ENCODE measurements at regions not wholly inside any gene's neighbourhood (a gene's known extent, or its start where the extent isn't known, plus 50 kb on each side); places are given as distances from the start of the nearest gene placed in this dataset.

DNA sequence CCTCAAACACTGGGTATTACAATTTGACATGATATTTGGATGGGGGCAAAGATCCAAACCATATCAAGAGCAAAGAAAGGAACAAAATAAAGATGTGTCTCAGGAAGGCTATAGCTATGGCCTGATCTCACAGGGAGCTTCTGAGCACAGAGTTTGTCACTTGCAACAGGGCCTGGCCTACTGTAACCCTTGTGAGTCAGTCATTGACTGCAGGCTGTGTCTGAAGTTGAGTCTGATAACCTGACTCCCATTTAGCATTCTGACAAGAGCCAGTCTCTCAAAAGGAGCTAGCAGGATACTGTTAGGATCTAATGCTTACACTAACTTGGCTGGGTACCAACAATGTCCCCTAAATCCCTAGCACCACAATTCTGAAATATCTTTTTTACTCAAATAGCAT lies 612.5 kb upstream of the TECRL start:
- no peak overlapping the region for H3K4me3 ChIP-seq (replicated peaks in 1 of 3; ENCODE audit: low read depth in 2 of 3, low read length in 3 of 3)
- Mint-ChIP-seq H3K4me1 (peaks cover 2% of the 10 kb centered on the region), H3K27ac (no peak overlapping the region), H3K4me3 (no peak overlapping the region), H3K36me3 (no peaks in the 10 kb centered on the region), H3K27me3 (ENCODE audit: low read depth in 3 of 3) (no peaks in the 10 kb centered on the region), H3K9me3 (peaks cover 0 to 3% (median 0%) of the 10 kb centered on the region in 7 donors)
- TF ChIP-seq, protein P1, sequence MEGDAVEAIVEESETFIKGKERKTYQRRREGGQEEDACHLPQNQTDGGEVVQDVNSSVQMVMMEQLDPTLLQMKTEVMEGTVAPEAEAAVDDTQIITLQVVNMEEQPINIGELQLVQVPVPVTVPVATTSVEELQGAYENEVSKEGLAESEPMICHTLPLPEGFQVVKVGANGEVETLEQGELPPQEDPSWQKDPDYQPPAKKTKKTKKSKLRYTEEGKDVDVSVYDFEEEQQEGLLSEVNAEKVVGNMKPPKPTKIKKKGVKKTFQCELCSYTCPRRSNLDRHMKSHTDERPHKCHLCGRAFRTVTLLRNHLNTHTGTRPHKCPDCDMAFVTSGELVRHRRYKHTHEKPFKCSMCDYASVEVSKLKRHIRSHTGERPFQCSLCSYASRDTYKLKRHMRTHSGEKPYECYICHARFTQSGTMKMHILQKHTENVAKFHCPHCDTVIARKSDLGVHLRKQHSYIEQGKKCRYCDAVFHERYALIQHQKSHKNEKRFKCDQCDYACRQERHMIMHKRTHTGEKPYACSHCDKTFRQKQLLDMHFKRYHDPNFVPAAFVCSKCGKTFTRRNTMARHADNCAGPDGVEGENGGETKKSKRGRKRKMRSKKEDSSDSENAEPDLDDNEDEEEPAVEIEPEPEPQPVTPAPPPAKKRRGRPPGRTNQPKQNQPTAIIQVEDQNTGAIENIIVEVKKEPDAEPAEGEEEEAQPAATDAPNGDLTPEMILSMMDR (IDR thresholded peaks at IDR 0.05) = no peak
- H2AFZ ChIP-seq (ENCODE audit: insufficient read depth, low read depth, low read length, poor library complexity, severe bottlenecking) = no peak overlapping the region
- H3K9me3 ChIP-seq (replicated peaks in 1 of 2; ENCODE audit: control insufficient read depth in 1 of 2, insufficient read depth in 1 of 2, low read length in 2 of 2) = no peaks in the 10 kb centered on the region
- H3K27ac ChIP-seq (ENCODE audit: low read depth in 1 of 2, low read length in 2 of 2) = no peak overlapping the region
- no peaks in the 10 kb centered on the region for H4K20me1 ChIP-seq (ENCODE audit: insufficient read depth, low read length)
- no peak overlapping the region for H3K9ac ChIP-seq (ENCODE audit: insufficient read depth, low read length, poor library complexity, severe bottlenecking)
- intact Hi-C loops (cut with micrococcal nuclease) = no loop called here
- H3K4me2 ChIP-seq (replicated peaks; ENCODE audit: extremely low read depth, low read length, poor library complexity, severe bottlenecking) = no peak overlapping the region
- no peak for DNase-seq
- no peaks in the 10 kb centered on the region for H3K36me3 ChIP-seq (replicated peaks in 1 of 2; ENCODE audit: control insufficient read depth in 1 of 2, insufficient read depth in 2 of 2, low read length in 2 of 2)
- H3K27me3 ChIP-seq (ENCODE audit: control insufficient read depth in 2 of 2, insufficient read depth in 2 of 2, low read length in 2 of 2) = no peaks in the 10 kb centered on the region
- peaks cover 0 to 4% of the 10 kb centered on the region in 2 donors for H3K4me1 ChIP-seq (ENCODE audit: control insufficient read depth in 1 of 2, insufficient read depth in 2 of 2, low read length in 2 of 2)
- H3K79me2 ChIP-seq (ENCODE audit: insufficient read depth, low read length) = no peaks in the 10 kb centered on the region

DNA sequence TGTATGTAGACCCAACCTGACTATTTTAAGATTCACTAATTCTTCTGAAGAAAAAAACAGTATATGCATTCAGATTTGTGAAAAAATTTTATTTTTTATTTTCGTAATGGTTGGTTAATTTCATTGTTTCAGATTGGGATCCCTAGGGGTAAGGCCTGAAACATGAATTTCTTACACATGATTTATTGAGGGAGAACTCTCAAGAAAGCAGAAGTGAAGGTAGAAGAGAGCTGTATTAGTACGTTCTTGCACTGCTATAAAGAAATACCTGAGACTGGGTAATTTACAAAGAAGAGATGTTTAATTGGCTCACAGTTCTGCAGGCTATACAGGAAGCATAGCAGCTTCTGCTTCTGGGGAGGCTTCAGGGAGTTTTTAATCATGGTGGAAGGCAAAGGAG lies 611.9 kb upstream of the TECRL start:
- Mint-ChIP-seq H3K9me3 (peaks cover 0 to 3% (median 0%) of the 10 kb centered on the region in 7 donors), H3K36me3 (no peaks in the 10 kb centered on the region), H3K27ac (no peak overlapping the region), H3K4me1 (peaks cover 2% of the 10 kb centered on the region), H3K27me3 (ENCODE audit: low read depth in 3 of 3) (no peaks in the 10 kb centered on the region), H3K4me3 (no peak overlapping the region)
- H3K79me2 ChIP-seq (ENCODE audit: insufficient read depth, low read length) = no peaks in the 10 kb centered on the region
- TF ChIP-seq, protein P1 (IDR thresholded peaks at IDR 0.05) = no peak
- H2AFZ ChIP-seq (ENCODE audit: insufficient read depth, low read depth, low read length, poor library complexity, severe bottlenecking) = no peak overlapping the region
- no peak overlapping the region for H3K4me2 ChIP-seq (replicated peaks; ENCODE audit: extremely low read depth, low read length, poor library complexity, severe bottlenecking)
- peaks cover 0 to 4% of the 10 kb centered on the region in 2 donors for H3K4me1 ChIP-seq (ENCODE audit: control insufficient read depth in 1 of 2, insufficient read depth in 2 of 2, low read length in 2 of 2)
- intact Hi-C loops (cut with micrococcal nuclease) = no loop called here
- no peaks in the 10 kb centered on the region for H3K9me3 ChIP-seq (replicated peaks in 1 of 2; ENCODE audit: control insufficient read depth in 1 of 2, insufficient read depth in 1 of 2, low read length in 2 of 2)
- H3K36me3 ChIP-seq (replicated peaks in 1 of 2; ENCODE audit: control insufficient read depth in 1 of 2, insufficient read depth in 2 of 2, low read length in 2 of 2) = no peaks in the 10 kb centered on the region
- H3K27me3 ChIP-seq (ENCODE audit: control insufficient read depth in 2 of 2, insufficient read depth in 2 of 2, low read length in 2 of 2) = no peaks in the 10 kb centered on the region
- H3K9ac ChIP-seq (ENCODE audit: insufficient read depth, low read length, poor library complexity, severe bottlenecking) = no peak overlapping the region
- no peak for DNase-seq
- no peak overlapping the region for H3K27ac ChIP-seq (ENCODE audit: low read depth in 1 of 2, low read length in 2 of 2)
- H3K4me3 ChIP-seq (replicated peaks in 1 of 3; ENCODE audit: low read depth in 2 of 3, low read length in 3 of 3) = no peak overlapping the region
- WGBS (ENCODE audit: insufficient coverage) = 25% methylated on average over 1 of the region's 2 CpGs
- no peaks in the 10 kb centered on the region for H4K20me1 ChIP-seq (ENCODE audit: insufficient read depth, low read length)

All from CD14-positive monocyte (primary cell).